ENCODE measurements at regions not wholly inside any gene's neighbourhood (a gene's known extent, or its start where the extent isn't known, plus 50 kb on each side); places are given as distances from the start of the nearest gene placed in this dataset.
A peak's percentile ranks its signal among the peaks of the same experiment; 100 is the strongest.

DNA sequence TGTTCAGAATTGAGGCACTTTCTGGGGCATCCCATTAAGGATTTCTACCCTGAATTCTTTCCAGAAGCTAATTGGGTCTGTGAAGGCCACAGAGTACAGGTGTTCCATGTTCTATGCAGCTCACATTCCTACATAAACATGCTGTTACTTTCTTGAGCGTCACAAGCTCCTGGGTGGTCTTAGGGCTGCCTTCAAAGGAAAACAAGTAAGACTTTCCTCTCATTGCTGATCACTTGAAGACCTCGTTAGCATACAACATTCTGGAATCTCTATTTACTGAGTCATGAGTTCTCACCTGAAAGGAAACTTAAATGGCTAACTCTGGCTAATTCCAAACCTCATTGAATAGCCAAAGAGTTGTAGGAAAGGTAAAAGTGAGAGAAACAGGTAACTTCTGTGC is 63.0 kb upstream of the HMGA2 start:
- TF ChIP-seq, protein P1, sequence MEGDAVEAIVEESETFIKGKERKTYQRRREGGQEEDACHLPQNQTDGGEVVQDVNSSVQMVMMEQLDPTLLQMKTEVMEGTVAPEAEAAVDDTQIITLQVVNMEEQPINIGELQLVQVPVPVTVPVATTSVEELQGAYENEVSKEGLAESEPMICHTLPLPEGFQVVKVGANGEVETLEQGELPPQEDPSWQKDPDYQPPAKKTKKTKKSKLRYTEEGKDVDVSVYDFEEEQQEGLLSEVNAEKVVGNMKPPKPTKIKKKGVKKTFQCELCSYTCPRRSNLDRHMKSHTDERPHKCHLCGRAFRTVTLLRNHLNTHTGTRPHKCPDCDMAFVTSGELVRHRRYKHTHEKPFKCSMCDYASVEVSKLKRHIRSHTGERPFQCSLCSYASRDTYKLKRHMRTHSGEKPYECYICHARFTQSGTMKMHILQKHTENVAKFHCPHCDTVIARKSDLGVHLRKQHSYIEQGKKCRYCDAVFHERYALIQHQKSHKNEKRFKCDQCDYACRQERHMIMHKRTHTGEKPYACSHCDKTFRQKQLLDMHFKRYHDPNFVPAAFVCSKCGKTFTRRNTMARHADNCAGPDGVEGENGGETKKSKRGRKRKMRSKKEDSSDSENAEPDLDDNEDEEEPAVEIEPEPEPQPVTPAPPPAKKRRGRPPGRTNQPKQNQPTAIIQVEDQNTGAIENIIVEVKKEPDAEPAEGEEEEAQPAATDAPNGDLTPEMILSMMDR (IDR thresholded peaks at IDR 0.05; ENCODE audit: low read depth, low read length): no peak
- DNase-seq (ENCODE audit: low read depth, low spot score): no peak
- in situ Hi-C loops (cut with HindIII; ENCODE audit: low sequenced_read_pairs): no loop called here
- no peak overlapping the region for H3K4me3 ChIP-seq (ENCODE audit: low read depth, low read length)

- no peak for DNase-seq (ENCODE audit: low read depth, low spot score)
- TF ChIP-seq, protein P1 (IDR thresholded peaks at IDR 0.05; ENCODE audit: low read depth, low read length): no peak
- in situ Hi-C loops (cut with HindIII; ENCODE audit: low sequenced_read_pairs): no loop called here
- H3K4me3 ChIP-seq (ENCODE audit: low read depth, low read length): no peak overlapping the region
Measured at GRCh38 chr12:65764325-65764724, 60.0 kb upstream of the HMGA2 start.

- peak; percentile 64 for DNase-seq (ENCODE audit: low read depth, low spot score)
- in situ Hi-C loops (cut with HindIII; ENCODE audit: low sequenced_read_pairs): no loop called here
Measured at GRCh38 chr12:65765436-65765813, 58.9 kb upstream of the HMGA2 start.

DNA sequence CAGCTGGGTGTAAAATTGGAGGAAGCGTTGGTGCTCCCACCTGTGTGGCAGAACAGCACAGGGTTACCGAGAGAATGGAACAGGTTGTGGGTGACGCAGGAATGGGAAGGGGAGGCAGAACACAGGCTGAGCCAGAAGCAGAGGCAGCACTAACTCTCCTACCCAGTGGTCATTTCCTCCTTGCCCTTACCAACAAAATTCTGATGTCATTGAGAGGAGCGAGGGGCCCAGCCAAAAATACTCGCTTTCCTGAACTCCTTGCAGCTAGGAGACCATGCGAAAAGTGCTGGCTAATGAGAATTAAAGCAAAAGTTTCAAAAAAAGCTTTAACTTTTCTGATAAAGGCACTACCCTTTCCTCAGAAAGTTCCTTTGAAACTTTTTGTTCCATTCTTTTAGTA is 54.4 kb upstream of the HMGA2 start:
- in situ Hi-C loops (cut with HindIII; ENCODE audit: low sequenced_read_pairs): no loop called here
- H3K4me3 ChIP-seq (ENCODE audit: low read depth, low read length): no peak overlapping the region
- DNase-seq (ENCODE audit: low read depth, low spot score): no peak
- TF ChIP-seq, protein P1 (IDR thresholded peaks at IDR 0.05; ENCODE audit: low read depth, low read length): no peak

More at GRCh38 chr12:65765436-65765813, 58.9 kb upstream of the HMGA2 start:
- no peak overlapping the region for H3K4me3 ChIP-seq (ENCODE audit: low read depth, low read length)
- TF ChIP-seq, protein P1 (IDR thresholded peaks at IDR 0.05; ENCODE audit: low read depth, low read length): no peak
